ENCODE measurements at regions not wholly inside any gene's neighbourhood (a gene's known extent, or its start where the extent isn't known, plus 50 kb on each side); places are given as distances from the start of the nearest gene placed in this dataset.

DNA sequence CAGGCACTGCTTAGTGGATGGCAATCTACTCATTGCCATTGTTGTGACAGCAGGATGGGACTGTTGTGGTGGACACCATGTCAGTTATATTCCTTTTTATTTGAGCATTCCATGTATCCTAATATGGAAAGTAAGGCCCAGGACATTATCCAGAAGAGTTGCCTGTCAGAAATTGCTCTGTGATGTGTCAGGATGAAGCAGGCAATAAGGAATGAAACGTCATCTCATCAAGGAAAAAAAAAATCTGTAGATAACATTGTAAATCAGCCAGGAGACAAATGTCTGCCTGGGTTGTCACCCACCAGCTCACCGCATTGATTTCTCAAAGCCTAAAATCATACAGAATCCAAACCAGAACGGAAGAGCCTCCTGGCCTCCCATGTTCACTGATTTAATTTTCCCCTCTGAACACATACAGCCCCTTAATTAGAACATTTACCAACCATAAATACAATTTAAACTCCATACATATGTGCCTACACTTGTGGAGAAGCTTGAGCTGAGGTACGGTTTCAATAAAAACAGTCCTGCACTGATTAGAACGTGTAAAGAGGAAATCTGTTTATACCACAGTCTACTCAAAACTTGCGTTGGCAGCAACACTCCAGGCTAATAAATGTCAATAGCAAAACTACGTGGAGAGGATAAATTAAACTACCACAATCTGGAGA lies 73.9 kb downstream of the FOXD1 start:
- CTCF ChIA-PET = interaction anchor here (1.1 kb wide), 1 partner anchor 64 kb away, joined by 3 read pairs; no protein-coding TSS in a partner anchor
- no peak overlapping the region for H3K9ac ChIP-seq (replicated peaks; ENCODE audit: extremely low read depth, insufficient read depth, low read length)
- FAIRE-seq = no peak

More for the DNA sequence above, 73.9 kb downstream of the FOXD1 start:
- no peak for DNase-seq (ENCODE audit: low read depth, low spot score)
- no TSS peak for BruUV-seq (replicated peaks)
- Histone ChIP-seq H3K27ac (ENCODE audit: insufficient read depth, low read depth, low read length) (no peak overlapping the region), H3K4me2 (ENCODE audit: insufficient read depth, low read length) (no peak overlapping the region), H3K36me3 (ENCODE audit: control insufficient read depth in 2 of 2, extremely low read depth in 1 of 2, insufficient read depth in 2 of 2, low read length in 2 of 2) (no peaks in the 10 kb centered on the region), H3K27me3 (ENCODE audit: control insufficient read depth in 2 of 2, insufficient read depth in 2 of 2, low read length in 2 of 2) (peaks cover 13 to 20% of the 10 kb centered on the region in 2 experiments), H3K4me1 (ENCODE audit: control insufficient read depth, extremely low read depth, insufficient read depth, low read length) (peaks cover 25% of the 10 kb centered on the region), H3K9me1 (replicated peaks; ENCODE audit: control insufficient read depth, extremely low read depth, insufficient read depth, low read length) (no peaks in the 10 kb centered on the region), H4K20me1 (replicated peaks; ENCODE audit: control insufficient read depth, extremely low read depth, insufficient read depth, low read length) (no peaks in the 10 kb centered on the region), H3K79me2 (ENCODE audit: control insufficient read depth, insufficient read depth, low read length) (no peaks in the 10 kb centered on the region), H2AFZ (ENCODE audit: low read depth, low read length) (no peak overlapping the region), H3K9me3 (replicated peaks; ENCODE audit: control insufficient read depth, insufficient read depth, low read length) (no peaks in the 10 kb centered on the region), H3K4me3 (replicated peaks in 1 of 3; ENCODE audit: insufficient read depth in 1 of 3, low read depth in 1 of 3, low read length in 3 of 3) (no peak overlapping the region)
- intact Hi-C loops (cut with micrococcal nuclease) (no loop called here), dilution Hi-C loops (cut with MboI; ENCODE audit: extremely low pct_ligation_motif_present, low sequenced_read_pairs) (no loop called here)
- TF ChIP-seq POLR2A (IDR thresholded peaks at IDR 0.05; ENCODE audit: low read depth, low read length) (no peak), EZH2 (IDR thresholded peaks at IDR 0.05; ENCODE audit: borderline replicate concordance, low read depth, low read length, severe bottlenecking) (no peak), MYC (IDR thresholded peaks at IDR 0.05; ENCODE audit: low read depth, low read length) (no peak), POLR2AphosphoS5 (IDR thresholded peaks at IDR 0.05; ENCODE audit: insufficient read depth, low read depth, low read length) (no peak), GATA2 (IDR thresholded peaks at IDR 0.05; ENCODE audit: insufficient read depth, insufficient read length, low read depth, low read length) (no peak), FOS (IDR thresholded peaks at IDR 0.05; ENCODE audit: borderline replicate concordance, insufficient read depth, low read length) (no peak)
- TF ChIP-seq, protein P1, sequence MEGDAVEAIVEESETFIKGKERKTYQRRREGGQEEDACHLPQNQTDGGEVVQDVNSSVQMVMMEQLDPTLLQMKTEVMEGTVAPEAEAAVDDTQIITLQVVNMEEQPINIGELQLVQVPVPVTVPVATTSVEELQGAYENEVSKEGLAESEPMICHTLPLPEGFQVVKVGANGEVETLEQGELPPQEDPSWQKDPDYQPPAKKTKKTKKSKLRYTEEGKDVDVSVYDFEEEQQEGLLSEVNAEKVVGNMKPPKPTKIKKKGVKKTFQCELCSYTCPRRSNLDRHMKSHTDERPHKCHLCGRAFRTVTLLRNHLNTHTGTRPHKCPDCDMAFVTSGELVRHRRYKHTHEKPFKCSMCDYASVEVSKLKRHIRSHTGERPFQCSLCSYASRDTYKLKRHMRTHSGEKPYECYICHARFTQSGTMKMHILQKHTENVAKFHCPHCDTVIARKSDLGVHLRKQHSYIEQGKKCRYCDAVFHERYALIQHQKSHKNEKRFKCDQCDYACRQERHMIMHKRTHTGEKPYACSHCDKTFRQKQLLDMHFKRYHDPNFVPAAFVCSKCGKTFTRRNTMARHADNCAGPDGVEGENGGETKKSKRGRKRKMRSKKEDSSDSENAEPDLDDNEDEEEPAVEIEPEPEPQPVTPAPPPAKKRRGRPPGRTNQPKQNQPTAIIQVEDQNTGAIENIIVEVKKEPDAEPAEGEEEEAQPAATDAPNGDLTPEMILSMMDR (IDR thresholded peaks at IDR 0.05; ENCODE audit: extremely low read depth in 1 of 2, insufficient read depth in 1 of 2, low read depth in 1 of 2, low read length in 2 of 2) = no peak
- TF ChIP-seq, protein P2, sequence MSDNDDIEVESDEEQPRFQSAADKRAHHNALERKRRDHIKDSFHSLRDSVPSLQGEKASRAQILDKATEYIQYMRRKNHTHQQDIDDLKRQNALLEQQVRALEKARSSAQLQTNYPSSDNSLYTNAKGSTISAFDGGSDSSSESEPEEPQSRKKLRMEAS (IDR thresholded peaks at IDR 0.05; ENCODE audit: insufficient read depth, insufficient read length) = no peak
- POLR2A ChIA-PET = no interaction called here
